CD14-positive monocyte (primary cell): ENCODE measurements at regions not wholly inside any gene's neighbourhood (a gene's known extent, or its start where the extent isn't known, plus 50 kb on each side); places are given as distances from the start of the nearest gene placed in this dataset.

Experiments used
- DNase-seq, 3 donors: peaks; one replicate each; pipeline ENCODE4 v3.0.0-alpha.2; 2011 to 2022
- H2AFZ ChIP-seq: 2 replicates; pipeline ENCODE4 v1.6.0; 2012; ENCODE audit warnings: mild to moderate bottlenecking, low read depth, low read length, inconsistent platforms; ENCODE audit not compliant: insufficient read depth, poor library complexity, severe bottlenecking
- H3K27ac ChIP-seq, 2 donors: 1 replicate in 1 of 2; 2 replicates in 1 of 2; pipeline ENCODE4 v1.5.1; 2012 to 2013; ENCODE audit warnings: low read length in 2 of 2, control low read depth in 1 of 2, inconsistent platforms in 1 of 2, low read depth in 1 of 2, mild to moderate bottlenecking in 1 of 2
- H3K27me3 ChIP-seq, 2 donors: one replicate each; pipeline versions ENCODE4 v1.6.0 to v1.6.1; 2011 to 2013; ENCODE audit warnings: low read length in 2 of 2; ENCODE audit not compliant: control insufficient read depth in 2 of 2, insufficient read depth in 2 of 2
- H3K36me3 ChIP-seq, 2 donors: replicated peaks in 1 of 2; 1 replicate in 1 of 2; 2 replicates in 1 of 2; pipeline versions ENCODE4 v1.5.1 to v1.6.1; 2012 to 2013; ENCODE audit warnings: low read length in 2 of 2, control low read depth in 1 of 2, inconsistent platforms in 1 of 2, mild to moderate bottlenecking in 1 of 2; ENCODE audit not compliant: insufficient read depth in 2 of 2, control insufficient read depth in 1 of 2
- H3K4me1 ChIP-seq, 2 donors: 1 replicate in 1 of 2; 2 replicates in 1 of 2; pipeline versions ENCODE4 v1.5.1 to v1.6.1; 2012 to 2013; ENCODE audit warnings: low read length in 2 of 2, control low read depth in 1 of 2, inconsistent platforms in 1 of 2, mild to moderate bottlenecking in 1 of 2, moderate library complexity in 1 of 2; ENCODE audit not compliant: insufficient read depth in 2 of 2, control insufficient read depth in 1 of 2
- H3K4me2 ChIP-seq: replicated peaks from 2 replicates; pipeline ENCODE3; 2012; ENCODE audit warnings: low read length, moderate library complexity, mild to moderate bottlenecking; ENCODE audit not compliant: poor library complexity, severe bottlenecking; ENCODE audit errors: extremely low read depth
- H3K4me3 ChIP-seq, 3 experiments: fragments of 200-600 bp in 1 of 3; sonication (generic) in 1 of 3; replicated peaks in 1 of 3; 1 replicate in 2 of 3; 2 replicates in 1 of 3; pipeline ENCODE4 v1.5.1; 2011 to 2013; ENCODE audit warnings: low read length in 3 of 3, mild to moderate bottlenecking in 3 of 3, control low read depth in 2 of 3, low read depth in 2 of 3, inconsistent platforms in 1 of 3, moderate library complexity in 1 of 3
- H3K79me2 ChIP-seq: 2 replicates; pipeline ENCODE4 v1.6.0; 2012; ENCODE audit warnings: mild to moderate bottlenecking, control low read depth, inconsistent platforms, low read length, moderate library complexity; ENCODE audit not compliant: insufficient read depth
- H3K9ac ChIP-seq: 2 replicates; pipeline ENCODE4 v1.6.0; 2017; ENCODE audit warnings: low read length, mild to moderate bottlenecking; ENCODE audit not compliant: insufficient read depth, poor library complexity, severe bottlenecking
- H3K9me3 ChIP-seq, 2 donors: replicated peaks in 1 of 2; 1 replicate in 1 of 2; 2 replicates in 1 of 2; pipeline versions ENCODE4 v1.5.1 to v1.6.1; 2012 to 2013; ENCODE audit warnings: low read length in 2 of 2, control low read depth in 1 of 2; ENCODE audit not compliant: control insufficient read depth in 1 of 2, insufficient read depth in 1 of 2
- H4K20me1 ChIP-seq: 2 replicates; pipeline ENCODE4 v1.6.0; 2012; ENCODE audit warnings: mild to moderate bottlenecking, low read length, control low read depth, moderate library complexity; ENCODE audit not compliant: insufficient read depth
- H3K27ac Mint-ChIP-seq, 7 donors: one replicate each; pipeline ENCODE4 v1.8.0; 2020; ENCODE audit warnings: mild to moderate bottlenecking in 7 of 7, mixed read lengths in 7 of 7, moderate library complexity in 6 of 7, inconsistent platforms in 2 of 7
- H3K27me3 Mint-ChIP-seq, 3 donors: one replicate each; pipeline ENCODE4 v1.8.0; 2021 to 2022; ENCODE audit warnings: low read depth in 3 of 3, mild to moderate bottlenecking in 3 of 3, mixed read lengths in 3 of 3, moderate library complexity in 3 of 3, inconsistent platforms in 1 of 3
- H3K36me3 Mint-ChIP-seq, 2 donors: one replicate each; pipeline ENCODE4 v1.8.0; 2020; ENCODE audit warnings: mixed read lengths in 2 of 2, inconsistent platforms in 1 of 2, mild to moderate bottlenecking in 1 of 2
- H3K4me1 Mint-ChIP-seq: one replicate; pipeline ENCODE4 v1.8.0; 2020; ENCODE audit warnings: mild to moderate bottlenecking, mixed read lengths
- H3K4me3 Mint-ChIP-seq, 2 donors: one replicate each; pipeline ENCODE4 v1.8.0; 2020; ENCODE audit warnings: mild to moderate bottlenecking in 2 of 2, mixed read lengths in 2 of 2, moderate library complexity in 1 of 2
- H3K9me3 Mint-ChIP-seq, 7 donors: one replicate each; pipeline ENCODE4 v1.8.0; 2020 to 2022; ENCODE audit warnings: mixed read lengths in 7 of 7, mild to moderate bottlenecking in 6 of 7, moderate library complexity in 6 of 7, inconsistent platforms in 2 of 7
- WGBS: methylation state at CpG from one replicate; pipeline ENCODE4 v1.1.5; 2013; ENCODE audit warnings: missing lambda C conversion rate; ENCODE audit not compliant: insufficient coverage; 5-methylcytosine and 5-hydroxymethylcytosine counted together
- intact Hi-C, 2 donors: fragments of 100-400 bp; cut with micrococcal nuclease; formaldehyde crosslinking; loops; one replicate each; pipeline versions ENCODE4 v1.15.0 to v1.15.1; 2023
- TF ChIP-seq, protein P1 (sequence below): fragments of 200-600 bp; IDR thresholded peaks from one replicate; pipeline ENCODE4 v1.8.0; 2022; ENCODE audit warnings: antibody characterized with exemption, mild to moderate bottlenecking

DNA sequence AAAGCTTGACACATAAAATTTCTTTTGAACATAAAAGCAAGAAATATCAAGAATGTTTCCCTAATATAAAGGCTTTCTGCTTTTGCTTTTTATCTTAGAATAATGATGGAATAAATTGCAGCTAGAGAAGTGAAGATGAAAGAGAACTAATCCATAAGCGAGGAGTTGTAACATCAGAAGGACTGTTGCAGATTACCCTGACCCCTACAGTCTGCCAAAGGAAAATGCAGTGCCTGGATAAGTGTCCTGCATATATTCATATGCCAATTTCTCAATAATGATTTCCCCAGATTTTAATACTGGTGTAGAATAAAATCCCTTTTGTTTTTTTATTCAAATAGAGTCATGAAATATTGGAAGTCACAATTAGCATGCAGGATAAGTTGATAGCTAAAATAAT, 115.9 kb downstream of the MAGEC2 start:
- H4K20me1 ChIP-seq = no peaks in the 10 kb centered on the region
- H3K9ac ChIP-seq = no peak overlapping the region
- H3K9me3 ChIP-seq = no peaks in the 10 kb centered on the region
- H3K4me2 ChIP-seq = no peak overlapping the region
- Mint-ChIP-seq H3K27ac (no peak overlapping the region), H3K9me3 (peaks cover 0 to 3% (median 0%) of the 10 kb centered on the region in 7 donors), H3K4me3 (no peak overlapping the region), H3K36me3 (no peaks in the 10 kb centered on the region), H3K27me3 (peaks cover 0 to 1% (median 0%) of the 10 kb centered on the region in 3 donors), H3K4me1 (no peaks in the 10 kb centered on the region)
- no peaks in the 10 kb centered on the region for H3K36me3 ChIP-seq
- intact Hi-C loops = no loop called here
- TF ChIP-seq, protein P1, sequence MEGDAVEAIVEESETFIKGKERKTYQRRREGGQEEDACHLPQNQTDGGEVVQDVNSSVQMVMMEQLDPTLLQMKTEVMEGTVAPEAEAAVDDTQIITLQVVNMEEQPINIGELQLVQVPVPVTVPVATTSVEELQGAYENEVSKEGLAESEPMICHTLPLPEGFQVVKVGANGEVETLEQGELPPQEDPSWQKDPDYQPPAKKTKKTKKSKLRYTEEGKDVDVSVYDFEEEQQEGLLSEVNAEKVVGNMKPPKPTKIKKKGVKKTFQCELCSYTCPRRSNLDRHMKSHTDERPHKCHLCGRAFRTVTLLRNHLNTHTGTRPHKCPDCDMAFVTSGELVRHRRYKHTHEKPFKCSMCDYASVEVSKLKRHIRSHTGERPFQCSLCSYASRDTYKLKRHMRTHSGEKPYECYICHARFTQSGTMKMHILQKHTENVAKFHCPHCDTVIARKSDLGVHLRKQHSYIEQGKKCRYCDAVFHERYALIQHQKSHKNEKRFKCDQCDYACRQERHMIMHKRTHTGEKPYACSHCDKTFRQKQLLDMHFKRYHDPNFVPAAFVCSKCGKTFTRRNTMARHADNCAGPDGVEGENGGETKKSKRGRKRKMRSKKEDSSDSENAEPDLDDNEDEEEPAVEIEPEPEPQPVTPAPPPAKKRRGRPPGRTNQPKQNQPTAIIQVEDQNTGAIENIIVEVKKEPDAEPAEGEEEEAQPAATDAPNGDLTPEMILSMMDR = no peak
- WGBS = no CpG with 5 or more reads among the region's 1 CpG
- no peak overlapping the region for H2AFZ ChIP-seq
- DNase-seq = no peak
- H3K27ac ChIP-seq = no peak overlapping the region
- H3K4me1 ChIP-seq = no peaks in the 10 kb centered on the region
- no peaks in the 10 kb centered on the region for H3K27me3 ChIP-seq
- H3K79me2 ChIP-seq = no peaks in the 10 kb centered on the region
- no peak overlapping the region for H3K4me3 ChIP-seq

DNA sequence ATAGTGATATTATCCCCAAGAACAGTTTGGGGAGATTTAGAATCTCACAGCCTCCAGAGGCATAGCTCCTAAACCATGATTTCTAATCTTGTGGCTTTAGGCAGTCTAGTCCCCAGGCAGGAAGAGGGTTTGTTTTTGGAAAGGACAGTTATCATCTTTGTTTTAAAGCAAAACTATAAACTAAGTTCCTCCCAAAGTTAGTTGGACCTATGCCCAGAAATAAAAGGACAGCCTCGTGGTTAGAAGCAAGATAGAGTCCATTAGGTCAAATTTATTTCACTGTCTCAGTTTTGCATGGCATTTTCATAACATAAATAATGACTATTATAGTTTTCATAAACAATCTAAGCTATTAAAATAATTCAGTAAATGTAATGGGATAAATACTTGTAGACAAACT, 120.5 kb downstream of the MAGEC2 start:
- TF ChIP-seq, protein P1 = no peak
- no peak overlapping the region for H3K27ac Mint-ChIP-seq
- no peak overlapping the region for H3K4me3 Mint-ChIP-seq
- H3K36me3 ChIP-seq = no peaks in the 10 kb centered on the region
- H2AFZ ChIP-seq = no peak overlapping the region
- no peaks in the 10 kb centered on the region for H3K27me3 ChIP-seq
- H3K9ac ChIP-seq = no peak overlapping the region
- H3K36me3 Mint-ChIP-seq = no peaks in the 10 kb centered on the region
- no peaks in the 10 kb centered on the region for H3K4me1 Mint-ChIP-seq
- no peaks in the 10 kb centered on the region for H3K79me2 ChIP-seq
- H3K27ac ChIP-seq = no peak overlapping the region
- H4K20me1 ChIP-seq = no peaks in the 10 kb centered on the region
- H3K9me3 Mint-ChIP-seq = peaks cover 0 to 7% (median 3%) of the 10 kb centered on the region in 7 donors
- H3K4me3 ChIP-seq = no peak overlapping the region
- no peaks in the 10 kb centered on the region for H3K4me1 ChIP-seq
- DNase-seq = no peak
- no peaks in the 10 kb centered on the region for H3K27me3 Mint-ChIP-seq
- peaks cover 0 to 7% of the 10 kb centered on the region in 2 donors for H3K9me3 ChIP-seq
- no CpG with 5 or more reads among the region's 1 CpG for WGBS
- no peak overlapping the region for H3K4me2 ChIP-seq
- intact Hi-C loops = no loop called here
